ENCODE measurements at regions not wholly inside any gene's neighbourhood (a gene's known extent, or its start where the extent isn't known, plus 50 kb on each side); places are given as distances from the start of the nearest gene placed in this dataset.
"Not testable (repeated sequence)": the region's sequence is repeated elsewhere in the genome, so short reads cannot be mapped to it uniquely, and the experiment has no call there.

- DNase-seq, result no peak
These were observed 201.8 kb upstream of the WDFY3 start for GRCh38 chr4:85168234-85168834.

- no peak for DNase-seq
These were observed 203.8 kb upstream of the WDFY3 start for GRCh38 chr4:85170241-85170640.

- no peak for DNase-seq
These were observed 208.7 kb upstream of the WDFY3 start for GRCh38 chr4:85175190-85175589.

- DNase-seq, result no peak
These were observed 210.6 kb upstream of the WDFY3 start for GRCh38 chr4:85177092-85177491.

- DNase-seq, result no peak
These were observed 211.2 kb upstream of the WDFY3 start for GRCh38 chr4:85177679-85178078.

- DNase-seq, result no peak
These were observed 214.0 kb upstream of the WDFY3 start for GRCh38 chr4:85180533-85180932.

- no peak for DNase-seq
These were observed 220.6 kb upstream of the WDFY3 start for GRCh38 chr4:85187106-85187505.

GRCh38 chr4:85196015-85196414 lies 229.5 kb upstream of the WDFY3 start:
- DNase-seq, result not testable (repeated sequence)

- DNase-seq, result no peak
These were observed 233.6 kb upstream of the WDFY3 start for GRCh38 chr4:85200106-85200505.

- no peak for DNase-seq
These were observed 242.7 kb upstream of the WDFY3 start for GRCh38 chr4:85209161-85209560.

- no peak for DNase-seq
These were observed 243.9 kb upstream of the WDFY3 start for GRCh38 chr4:85210353-85210752.

- DNase-seq, result not testable (repeated sequence)
These were observed 250.1 kb upstream of the WDFY3 start for GRCh38 chr4:85216571-85216970.

GRCh38 chr4:85218756-85219155 lies 252.3 kb upstream of the WDFY3 start:
- no peak for DNase-seq

- no peak for DNase-seq
These were observed 253.3 kb upstream of the ARHGAP24 start for GRCh38 chr4:85221606-85222005.

- no peak for DNase-seq
These were observed 252.4 kb upstream of the ARHGAP24 start for GRCh38 chr4:85222561-85222960.

GRCh38 chr4:85228264-85228663 lies 246.7 kb upstream of the ARHGAP24 start:
- DNase-seq, result no peak

- no peak for DNase-seq
These were observed 241.4 kb upstream of the ARHGAP24 start for GRCh38 chr4:85233516-85233915.

- DNase-seq, result no peak
These were observed 231.1 kb upstream of the ARHGAP24 start for GRCh38 chr4:85243857-85244256.

- no peak for DNase-seq
These were observed 230.3 kb upstream of the ARHGAP24 start for GRCh38 chr4:85244638-85245037.

GRCh38 chr4:85246055-85246454 lies 228.9 kb upstream of the ARHGAP24 start:
- DNase-seq, result no peak

GRCh38 chr4:85250852-85251251 lies 224.1 kb upstream of the ARHGAP24 start:
- no peak for DNase-seq

- DNase-seq, result no peak
These were observed 217.1 kb upstream of the ARHGAP24 start for GRCh38 chr4:85257817-85258370.

- no peak for DNase-seq
These were observed 214.9 kb upstream of the ARHGAP24 start for GRCh38 chr4:85260064-85260463.

GRCh38 chr4:85265234-85265633 lies 209.7 kb upstream of the ARHGAP24 start:
- no peak for DNase-seq

GRCh38 chr4:85268188-85268587 lies 206.8 kb upstream of the ARHGAP24 start:
- no peak for DNase-seq

All from suppressor macrophage treated with lipopolysaccharide for 4 hours (primary cell).